Natural killer cell treated with Interleukin-12 subunit alpha and Interleukin-12 subunit beta and Interleukin-15 and Interleukin-18, amount 100 ng/mL, for 72 hours (primary cell): ENCODE measurements at regions not wholly inside any gene's neighbourhood (a gene's known extent, or its start where the extent isn't known, plus 50 kb on each side); places are given as distances from the start of the nearest gene placed in this dataset.

Experiments used
- ATAC-seq, 2 donors: fragments of 150-1000 bp; cut with Tn5 transposase in 1 of 2; sonication (Bioruptor Pico), chemical (Tn5 transposase) in 1 of 2; 2 replicates each; pipeline ENCODE4 v1.10.0; 2021
- DNase-seq: peaks from one replicate; pipeline ENCODE4 v3.0.0; 2022; ENCODE audit warnings: low spot score
- H3K27ac Mint-ChIP-seq, 2 donors: 1 replicate in 1 of 2; 2 replicates in 1 of 2; pipeline ENCODE4 v1.8.0; 2022; ENCODE audit warnings: mixed read lengths in 2 of 2, mild to moderate bottlenecking in 1 of 2, moderate library complexity in 1 of 2
- H3K27me3 Mint-ChIP-seq, 2 donors: 1 replicate in 1 of 2; 2 replicates in 1 of 2; pipeline ENCODE4 v1.8.0; 2022; ENCODE audit warnings: mixed read lengths in 2 of 2
- H3K36me3 Mint-ChIP-seq: one replicate; pipeline ENCODE4 v1.8.0; 2022; ENCODE audit warnings: mixed read lengths
- H3K4me1 Mint-ChIP-seq, 2 donors: 1 replicate in 1 of 2; 2 replicates in 1 of 2; pipeline ENCODE4 v1.8.0; 2022; ENCODE audit warnings: low read depth in 2 of 2, mixed read lengths in 2 of 2, mild to moderate bottlenecking in 1 of 2
- H3K4me3 Mint-ChIP-seq: one replicate; pipeline ENCODE4 v1.8.0; 2022; ENCODE audit warnings: mixed read lengths
- H3K9me3 Mint-ChIP-seq: 2 replicates; pipeline ENCODE4 v1.8.0; 2022; ENCODE audit warnings: mixed read lengths

DNA sequence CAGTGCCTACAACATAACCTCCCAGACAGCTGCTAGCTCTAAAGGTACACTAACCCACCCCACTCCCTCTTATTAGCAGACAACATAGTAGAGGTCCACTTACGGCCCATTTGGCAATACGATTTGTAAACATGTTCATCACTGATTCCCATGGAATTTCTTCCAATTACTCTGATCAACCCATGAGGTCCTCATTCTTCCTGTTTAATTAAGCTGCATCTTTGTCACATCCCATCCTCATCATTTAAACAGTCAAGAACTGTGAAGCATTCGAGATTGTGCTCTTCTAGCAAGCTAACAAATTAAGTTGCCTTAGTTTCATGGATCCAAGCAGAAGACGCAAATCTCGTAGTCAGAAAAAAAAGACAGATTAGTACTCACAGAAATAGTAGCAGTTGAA is 622.2 kb upstream of the VSTM2A start:
- peaks cover 11% of the 10 kb centered on the region for H3K36me3 Mint-ChIP-seq

GRCh38 chr7:53940483-53940882 is 601.7 kb upstream of the VSTM2A start:
- Mint-ChIP-seq H3K36me3 (peaks cover 9% of the 10 kb centered on the region), H3K27me3 (no peaks in the 10 kb centered on the region), H3K4me3 (no peak overlapping the region), H3K27ac (no peak overlapping the region), H3K4me1 (no peaks in the 10 kb centered on the region), H3K9me3 (peaks cover 12% of the 10 kb centered on the region)
- no peak for ATAC-seq
- no peak for DNase-seq

More for the DNA sequence above, 622.2 kb upstream of the VSTM2A start:
- Mint-ChIP-seq H3K27ac (no peak overlapping the region), H3K9me3 (peaks cover 21% of the 10 kb centered on the region), H3K4me3 (no peak overlapping the region), H3K4me1 (no peaks in the 10 kb centered on the region), H3K27me3 (no peaks in the 10 kb centered on the region)
- ATAC-seq (no peak), DNase-seq (no peak)

GRCh38 chr7:53947732-53948131 is 594.4 kb upstream of the VSTM2A start:
- DNase-seq, result no peak
- Mint-ChIP-seq H3K4me1 (no peaks in the 10 kb centered on the region), H3K27ac (no peak overlapping the region), H3K4me3 (no peak overlapping the region), H3K27me3 (no peaks in the 10 kb centered on the region), H3K9me3 (peaks cover 21% of the 10 kb centered on the region), H3K36me3 (peaks cover 8% of the 10 kb centered on the region)
- no peak for ATAC-seq

DNA sequence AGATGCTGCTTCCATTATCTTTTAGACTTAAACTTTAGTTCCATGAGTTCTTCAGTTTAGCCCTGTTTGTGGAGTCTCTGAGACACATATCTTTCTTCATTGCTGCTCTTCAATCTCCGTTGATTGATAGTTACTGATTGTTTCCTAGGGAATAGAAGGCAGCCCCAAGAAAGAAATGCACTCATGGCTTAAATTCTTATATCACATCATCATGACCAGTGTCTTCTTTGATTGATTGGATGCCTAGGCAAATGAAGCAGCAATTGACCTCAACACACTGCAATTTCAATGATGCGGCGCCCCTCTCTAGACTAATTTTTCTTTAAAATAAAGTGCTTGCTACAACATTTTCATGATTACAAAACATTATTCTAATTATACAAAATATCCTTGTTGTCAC is 576.5 kb upstream of the VSTM2A start:
- Mint-ChIP-seq H3K4me3 (no peak overlapping the region), H3K9me3 (peaks cover 8% of the 10 kb centered on the region), H3K4me1 (no peaks in the 10 kb centered on the region), H3K27ac (no peak overlapping the region), H3K36me3 (peaks cover 6% of the 10 kb centered on the region), H3K27me3 (no peaks in the 10 kb centered on the region)
- no peak for DNase-seq
- ATAC-seq, result no peak

DNA sequence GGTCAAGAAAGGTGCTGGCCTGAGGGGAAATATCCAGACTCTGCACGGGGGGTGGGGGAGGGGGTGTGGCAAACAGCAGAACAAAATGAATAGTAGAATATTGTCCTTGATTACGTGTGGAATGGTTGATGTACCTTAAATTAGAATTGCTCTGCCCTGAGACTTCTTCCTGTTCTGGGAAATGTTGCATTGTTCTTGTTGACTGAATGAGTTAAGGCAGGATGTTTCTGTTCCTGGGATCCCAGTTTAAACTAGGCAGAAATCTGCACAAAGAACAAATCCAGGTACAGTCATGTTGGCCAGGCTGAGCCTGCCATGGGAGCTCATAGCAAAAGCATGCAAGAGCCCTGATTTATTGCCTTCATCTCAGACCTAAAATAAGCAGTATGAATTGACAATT is 558.7 kb upstream of the VSTM2A start:
- Mint-ChIP-seq H3K4me1 (no peaks in the 10 kb centered on the region), H3K27ac (no peak overlapping the region), H3K9me3 (peaks cover 19% of the 10 kb centered on the region), H3K4me3 (no peak overlapping the region), H3K36me3 (peaks cover 5% of the 10 kb centered on the region), H3K27me3 (no peaks in the 10 kb centered on the region)
- ATAC-seq, result no peak
- no peak for DNase-seq

DNA sequence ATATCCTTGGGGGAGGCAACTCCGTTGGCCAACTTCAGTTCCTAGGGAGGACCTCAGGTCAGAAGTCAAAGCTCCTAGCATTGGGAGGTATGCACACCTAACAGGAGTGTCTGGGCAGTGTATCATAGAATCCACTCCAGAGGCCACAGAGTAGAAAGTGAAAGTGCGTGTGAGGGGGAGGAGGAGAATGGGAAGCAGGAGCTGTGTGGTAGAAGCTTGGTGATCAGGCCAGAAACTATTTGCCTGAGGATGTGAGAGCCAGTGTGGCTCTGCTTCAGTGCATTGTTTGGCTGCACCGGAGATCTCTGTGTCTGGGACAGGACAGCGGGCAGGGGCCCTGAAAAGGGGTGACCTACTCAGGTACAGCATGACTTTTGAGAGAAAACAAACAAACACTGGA is 557.4 kb upstream of the VSTM2A start:
- H3K4me3 Mint-ChIP-seq, result no peak overlapping the region
- H3K9me3 Mint-ChIP-seq, result peaks cover 17% of the 10 kb centered on the region
- no peaks in the 10 kb centered on the region for H3K4me1 Mint-ChIP-seq
- H3K36me3 Mint-ChIP-seq, result peaks cover 3% of the 10 kb centered on the region
- ATAC-seq, result no peak
- no peaks in the 10 kb centered on the region for H3K27me3 Mint-ChIP-seq
- no peak overlapping the region for H3K27ac Mint-ChIP-seq
- DNase-seq, result no peak

DNA sequence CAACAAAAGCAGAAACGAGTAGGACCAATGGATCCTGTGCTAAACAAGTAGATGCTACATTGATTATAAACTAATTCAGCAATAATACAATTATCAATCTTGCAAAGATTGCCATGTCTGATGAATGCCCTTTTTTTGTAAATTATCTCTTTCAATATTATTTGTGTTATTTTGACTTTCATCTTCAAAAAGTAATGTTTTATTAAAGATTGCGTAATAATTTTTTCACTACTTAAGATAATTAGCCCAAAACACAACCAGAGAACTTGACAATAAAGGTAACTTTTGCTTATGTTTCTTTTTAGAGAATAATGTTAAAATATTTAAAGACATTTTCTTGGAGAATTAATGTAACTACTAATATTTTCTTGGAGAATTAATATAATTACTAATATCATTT is 553.8 kb upstream of the VSTM2A start:
- H3K27me3 Mint-ChIP-seq, result no peaks in the 10 kb centered on the region
- no peak for DNase-seq
- H3K9me3 Mint-ChIP-seq, result peaks cover 8% of the 10 kb centered on the region
- no peaks in the 10 kb centered on the region for H3K36me3 Mint-ChIP-seq
- no peak overlapping the region for H3K4me3 Mint-ChIP-seq
- H3K27ac Mint-ChIP-seq, result no peak overlapping the region
- ATAC-seq, result no peak
- H3K4me1 Mint-ChIP-seq, result no peaks in the 10 kb centered on the region

DNA sequence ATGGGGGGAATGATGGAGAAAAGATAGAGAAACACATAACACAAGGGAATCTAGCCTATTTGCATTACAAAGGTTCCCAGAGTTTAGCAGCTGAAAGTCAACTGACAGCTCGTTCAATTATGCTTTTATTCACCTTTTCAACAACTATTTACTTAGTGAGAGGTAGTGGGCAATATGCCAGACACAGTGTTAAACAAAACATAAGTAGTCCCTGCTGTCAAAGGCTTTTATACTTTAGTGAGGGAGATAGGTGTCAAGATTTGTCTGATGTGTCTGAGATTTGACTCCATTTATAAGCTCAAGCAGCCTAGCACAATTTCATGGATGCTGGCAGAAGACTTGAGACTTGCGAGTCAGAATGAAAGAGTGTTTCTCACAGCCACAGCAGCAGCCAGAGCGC is 549.0 kb upstream of the VSTM2A start:
- Mint-ChIP-seq H3K27ac (no peak overlapping the region), H3K27me3 (no peaks in the 10 kb centered on the region), H3K4me3 (no peak overlapping the region), H3K4me1 (no peaks in the 10 kb centered on the region), H3K9me3 (peaks cover 10% of the 10 kb centered on the region), H3K36me3 (no peaks in the 10 kb centered on the region)
- no peak for ATAC-seq
- no peak for DNase-seq

- Mint-ChIP-seq H3K27me3 (no peaks in the 10 kb centered on the region), H3K9me3 (peaks cover 10% of the 10 kb centered on the region), H3K36me3 (no peaks in the 10 kb centered on the region), H3K27ac (no peak overlapping the region), H3K4me3 (no peak overlapping the region), H3K4me1 (no peaks in the 10 kb centered on the region)
- ATAC-seq (no peak), DNase-seq (no peak)
Observed at GRCh38 chr7:53996876-53997275, 545.3 kb upstream of the VSTM2A start.

DNA sequence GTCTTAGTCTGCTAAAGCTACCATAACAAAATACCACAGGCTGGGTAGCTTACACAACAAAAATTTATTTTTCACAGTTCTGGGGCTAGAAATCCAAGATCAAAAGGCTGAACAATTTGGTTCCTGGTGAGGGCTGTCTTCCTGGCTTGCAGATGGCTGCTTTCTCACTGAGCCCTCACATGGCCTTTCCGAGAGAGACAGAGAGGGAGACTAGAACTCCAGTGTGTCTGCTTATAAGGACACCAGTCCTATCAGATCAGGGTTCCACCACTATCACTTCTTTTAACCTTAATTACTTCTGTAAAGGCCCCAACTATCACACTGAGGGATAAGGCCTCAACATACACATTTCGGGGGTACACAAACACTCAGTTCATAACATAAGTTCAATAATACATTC is 527.4 kb upstream of the VSTM2A start:
- H3K4me1 Mint-ChIP-seq, result no peaks in the 10 kb centered on the region
- H3K9me3 Mint-ChIP-seq, result peaks cover 24% of the 10 kb centered on the region
- H3K27ac Mint-ChIP-seq, result no peak overlapping the region
- no peak overlapping the region for H3K4me3 Mint-ChIP-seq
- no peaks in the 10 kb centered on the region for H3K27me3 Mint-ChIP-seq
- DNase-seq, result no peak
- ATAC-seq, result no peak
- peaks cover 11% of the 10 kb centered on the region for H3K36me3 Mint-ChIP-seq

GRCh38 chr7:54015251-54015650 is 526.9 kb upstream of the VSTM2A start:
- ATAC-seq (no peak), DNase-seq (no peak)
- H3K4me3 Mint-ChIP-seq, result no peak overlapping the region
- no peaks in the 10 kb centered on the region for H3K4me1 Mint-ChIP-seq
- H3K36me3 Mint-ChIP-seq, result peaks cover 11% of the 10 kb centered on the region
- no peak overlapping the region for H3K27ac Mint-ChIP-seq
- H3K27me3 Mint-ChIP-seq, result no peaks in the 10 kb centered on the region
- H3K9me3 Mint-ChIP-seq, result peaks cover 22% of the 10 kb centered on the region

GRCh38 chr7:54037873-54038272 is 504.3 kb upstream of the VSTM2A start:
- DNase-seq (no peak), ATAC-seq (no peak)
- peaks cover 7% of the 10 kb centered on the region for H3K36me3 Mint-ChIP-seq
- no peak overlapping the region for H3K4me3 Mint-ChIP-seq
- no peak overlapping the region for H3K27ac Mint-ChIP-seq
- H3K9me3 Mint-ChIP-seq, result peaks cover 15% of the 10 kb centered on the region
- no peaks in the 10 kb centered on the region for H3K4me1 Mint-ChIP-seq
- no peaks in the 10 kb centered on the region for H3K27me3 Mint-ChIP-seq

DNA sequence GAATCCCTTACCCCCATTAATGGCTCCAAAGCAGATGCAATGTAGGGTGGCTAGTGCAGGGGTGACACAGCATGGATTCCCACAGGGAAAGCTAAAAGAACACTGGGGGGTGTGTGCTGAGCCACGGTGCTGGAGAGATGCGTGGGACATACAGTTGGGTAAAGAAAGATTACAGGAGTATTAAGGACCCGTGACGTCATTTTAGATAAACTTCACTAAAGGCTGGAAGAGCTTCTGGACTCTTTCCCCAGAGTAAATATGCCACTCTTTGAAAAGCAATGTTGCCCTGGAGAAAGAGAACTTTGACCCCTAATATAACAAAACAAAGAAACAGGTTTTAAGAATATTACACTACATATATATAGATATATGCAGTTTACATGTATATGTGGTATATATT is 481.5 kb upstream of the VSTM2A start:
- H3K36me3 Mint-ChIP-seq, result no peaks in the 10 kb centered on the region
- no peak overlapping the region for H3K4me3 Mint-ChIP-seq
- peaks cover 26% of the 10 kb centered on the region for H3K9me3 Mint-ChIP-seq
- ATAC-seq (no peak), DNase-seq (no peak)
- no peaks in the 10 kb centered on the region for H3K27me3 Mint-ChIP-seq
- H3K4me1 Mint-ChIP-seq, result no peaks in the 10 kb centered on the region
- no peak overlapping the region for H3K27ac Mint-ChIP-seq

DNA sequence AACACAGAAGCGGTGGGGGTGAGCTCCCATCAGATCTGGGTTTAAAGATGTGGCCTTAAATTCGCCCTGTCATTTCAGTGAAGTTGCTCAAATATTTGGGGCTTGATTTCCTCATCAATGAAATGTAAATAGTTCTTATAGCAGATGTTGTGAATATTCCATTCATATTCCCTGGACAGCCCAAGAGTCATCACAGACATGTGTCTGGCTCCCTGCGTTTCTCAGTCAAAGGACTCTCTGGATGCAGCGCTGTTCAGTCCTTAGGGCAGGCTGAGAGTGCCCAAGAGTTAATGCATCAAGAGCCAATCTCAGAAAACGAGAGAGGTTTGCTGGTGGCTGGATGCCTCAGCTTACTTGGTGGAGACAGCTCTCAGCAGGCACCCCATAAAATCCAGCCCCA is 475.5 kb upstream of the VSTM2A start:
- no peak overlapping the region for H3K27ac Mint-ChIP-seq
- H3K27me3 Mint-ChIP-seq, result no peaks in the 10 kb centered on the region
- H3K4me3 Mint-ChIP-seq, result no peak overlapping the region
- H3K4me1 Mint-ChIP-seq, result no peaks in the 10 kb centered on the region
- peaks cover 23% of the 10 kb centered on the region for H3K9me3 Mint-ChIP-seq
- ATAC-seq, result no peak
- no peak for DNase-seq
- H3K36me3 Mint-ChIP-seq, result peaks cover 6% of the 10 kb centered on the region

GRCh38 chr7:54069843-54070242 is 472.3 kb upstream of the VSTM2A start:
- Mint-ChIP-seq H3K4me3 (no peak overlapping the region), H3K36me3 (peaks cover 6% of the 10 kb centered on the region), H3K4me1 (no peaks in the 10 kb centered on the region), H3K27me3 (no peaks in the 10 kb centered on the region), H3K9me3 (peaks cover 19% of the 10 kb centered on the region), H3K27ac (no peak overlapping the region)
- ATAC-seq, result no peak
- DNase-seq, result no peak
